ENCODE measurements at regions not wholly inside any gene's neighbourhood (a gene's known extent, or its start where the extent isn't known, plus 50 kb on each side); places are given as distances from the start of the nearest gene placed in this dataset.

DNA sequence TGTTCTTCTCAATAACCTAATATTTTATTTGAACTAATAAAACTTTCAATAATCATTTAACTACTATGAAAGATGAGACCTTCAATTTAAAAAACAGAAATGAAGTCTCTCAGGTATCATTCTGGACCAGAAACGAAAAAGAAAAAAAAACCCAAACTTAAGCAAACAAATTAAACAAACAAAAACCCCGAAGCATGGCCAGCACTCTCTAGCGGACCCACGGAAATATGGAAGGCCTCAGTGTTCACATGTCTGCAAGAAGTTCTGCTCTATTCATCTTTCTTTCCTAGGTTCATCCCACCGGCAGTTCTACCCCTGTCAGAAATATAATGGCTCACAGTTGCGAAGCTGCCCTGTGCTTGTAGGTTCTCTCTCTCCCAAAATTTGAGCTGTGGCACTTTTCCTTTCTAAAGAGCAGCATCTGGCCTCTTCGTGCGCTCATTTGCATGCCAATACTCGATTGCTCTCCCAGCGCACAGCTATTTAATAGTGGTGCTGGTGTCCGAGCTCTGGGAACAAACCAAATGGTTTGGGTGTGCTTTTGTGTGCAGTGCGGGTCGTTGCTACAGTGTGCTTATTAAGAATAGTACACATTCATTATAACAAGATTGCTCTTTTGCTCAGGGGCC, 129.0 kb upstream of the ZEB2 start:
- TF ChIP-seq, protein P1, sequence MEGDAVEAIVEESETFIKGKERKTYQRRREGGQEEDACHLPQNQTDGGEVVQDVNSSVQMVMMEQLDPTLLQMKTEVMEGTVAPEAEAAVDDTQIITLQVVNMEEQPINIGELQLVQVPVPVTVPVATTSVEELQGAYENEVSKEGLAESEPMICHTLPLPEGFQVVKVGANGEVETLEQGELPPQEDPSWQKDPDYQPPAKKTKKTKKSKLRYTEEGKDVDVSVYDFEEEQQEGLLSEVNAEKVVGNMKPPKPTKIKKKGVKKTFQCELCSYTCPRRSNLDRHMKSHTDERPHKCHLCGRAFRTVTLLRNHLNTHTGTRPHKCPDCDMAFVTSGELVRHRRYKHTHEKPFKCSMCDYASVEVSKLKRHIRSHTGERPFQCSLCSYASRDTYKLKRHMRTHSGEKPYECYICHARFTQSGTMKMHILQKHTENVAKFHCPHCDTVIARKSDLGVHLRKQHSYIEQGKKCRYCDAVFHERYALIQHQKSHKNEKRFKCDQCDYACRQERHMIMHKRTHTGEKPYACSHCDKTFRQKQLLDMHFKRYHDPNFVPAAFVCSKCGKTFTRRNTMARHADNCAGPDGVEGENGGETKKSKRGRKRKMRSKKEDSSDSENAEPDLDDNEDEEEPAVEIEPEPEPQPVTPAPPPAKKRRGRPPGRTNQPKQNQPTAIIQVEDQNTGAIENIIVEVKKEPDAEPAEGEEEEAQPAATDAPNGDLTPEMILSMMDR (IDR thresholded peaks at IDR 0.05) = no peak
- TF ChIP-seq POLR2A (IDR thresholded peaks at IDR 0.05) (no peak), EP300 (IDR thresholded peaks at IDR 0.05) (no peak), POLR2AphosphoS5 (IDR thresholded peaks at IDR 0.05) (no peak)
- Histone ChIP-seq H3K9me3 (no peaks in the 10 kb centered on the region), H3K27me3 (no peaks in the 10 kb centered on the region), H3K36me3 (no peaks in the 10 kb centered on the region), H3K27ac (no peak overlapping the region), H3K4me3 (no peak overlapping the region), H3K4me1 (no peaks in the 10 kb centered on the region)
- 84 to 89% methylated on average over 6 to 11 of the region's 13 CpGs for WGBS, 2 donors (ENCODE audit: low coverage in 1 of 2)
- no peak for ATAC-seq

DNA sequence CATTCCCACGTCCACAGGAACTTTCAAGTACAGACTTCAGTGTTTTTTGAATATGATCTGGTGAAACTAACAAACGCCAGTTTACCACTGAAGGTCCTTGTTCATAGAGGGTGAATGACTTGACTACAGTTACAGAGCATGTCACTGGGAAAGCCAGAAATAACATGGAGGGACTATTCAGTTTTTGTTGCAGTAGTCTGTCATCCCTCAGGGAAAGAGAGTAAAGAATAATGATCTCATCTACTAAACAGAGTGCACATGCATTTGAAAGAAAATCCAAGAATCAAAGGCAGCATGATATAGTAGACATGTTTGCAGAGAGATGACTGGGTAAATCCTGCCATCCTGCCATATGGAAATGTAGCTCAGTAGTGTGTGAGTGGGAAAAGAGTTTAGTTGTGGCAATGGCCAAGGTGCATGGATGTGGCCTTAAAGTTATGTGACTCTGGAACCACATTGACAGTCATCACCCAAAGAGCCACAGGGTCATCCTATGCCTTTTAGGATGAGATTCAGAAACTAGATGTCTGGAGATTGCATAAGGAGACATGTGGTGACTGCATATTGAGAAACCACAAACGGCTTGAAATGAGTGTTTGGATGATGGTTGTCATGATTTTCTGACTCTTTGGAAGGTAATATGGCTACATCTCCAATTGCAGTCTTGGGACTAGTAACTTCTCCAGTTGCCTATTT, 125.3 kb upstream of the ZEB2 start:
- no peaks in the 10 kb centered on the region for H3K27me3 ChIP-seq
- H3K4me3 ChIP-seq = no peak overlapping the region
- H3K9me3 ChIP-seq = no peaks in the 10 kb centered on the region
- no peak for ATAC-seq
- peaks cover 0 to 11% (median 0%) of the 10 kb centered on the region in 3 donors for H3K4me1 ChIP-seq
- H3K27ac ChIP-seq = no peak overlapping the region
- no peaks in the 10 kb centered on the region for H3K36me3 ChIP-seq
- no peak for TF ChIP-seq POLR2AphosphoS5 (IDR thresholded peaks at IDR 0.05)
- TF ChIP-seq EP300 (IDR thresholded peaks at IDR 0.05) = no peak
- TF ChIP-seq, protein P1 (IDR thresholded peaks at IDR 0.05) = no peak
- TF ChIP-seq POLR2A (IDR thresholded peaks at IDR 0.05) = no peak
- WGBS, 2 donors (ENCODE audit: low coverage in 1 of 2) = 68 to 75% methylated on average over 2 to 3 of the region's 3 CpGs

DNA sequence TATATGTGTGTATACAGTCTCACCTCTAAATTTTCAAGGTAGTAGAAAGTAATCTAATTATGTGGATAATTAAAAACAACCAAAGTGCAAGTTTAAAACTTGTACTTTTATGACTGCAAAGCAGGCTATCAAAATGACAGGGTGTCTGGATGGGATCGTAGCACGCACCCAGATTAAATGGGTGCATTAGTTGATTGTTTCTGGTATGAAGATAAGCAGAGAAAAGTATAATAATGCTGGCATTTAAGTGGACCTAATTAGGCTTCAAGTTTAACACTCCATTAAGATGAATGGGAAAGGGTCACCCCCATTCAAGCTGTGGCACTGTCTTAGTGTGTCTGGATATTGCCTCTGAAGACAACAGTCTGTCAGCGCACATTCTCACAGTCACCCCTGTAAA, 124.6 kb upstream of the ZEB2 start:
- H3K27me3 ChIP-seq = no peaks in the 10 kb centered on the region
- H3K4me1 ChIP-seq = peaks cover 0 to 11% (median 0%) of the 10 kb centered on the region in 3 donors
- TF ChIP-seq POLR2AphosphoS5 (IDR thresholded peaks at IDR 0.05) = no peak
- TF ChIP-seq, protein P1 (IDR thresholded peaks at IDR 0.05) = no peak
- TF ChIP-seq EP300 (IDR thresholded peaks at IDR 0.05) = no peak
- no peak for TF ChIP-seq POLR2A (IDR thresholded peaks at IDR 0.05)
- WGBS, 2 donors (ENCODE audit: low coverage in 1 of 2) = 93 to 97% methylated on average over 3 of the region's 3 CpGs
- no peak overlapping the region for H3K4me3 ChIP-seq
- H3K27ac ChIP-seq = no peak overlapping the region
- H3K9me3 ChIP-seq = no peaks in the 10 kb centered on the region
- no peak for ATAC-seq
- H3K36me3 ChIP-seq = no peaks in the 10 kb centered on the region

DNA sequence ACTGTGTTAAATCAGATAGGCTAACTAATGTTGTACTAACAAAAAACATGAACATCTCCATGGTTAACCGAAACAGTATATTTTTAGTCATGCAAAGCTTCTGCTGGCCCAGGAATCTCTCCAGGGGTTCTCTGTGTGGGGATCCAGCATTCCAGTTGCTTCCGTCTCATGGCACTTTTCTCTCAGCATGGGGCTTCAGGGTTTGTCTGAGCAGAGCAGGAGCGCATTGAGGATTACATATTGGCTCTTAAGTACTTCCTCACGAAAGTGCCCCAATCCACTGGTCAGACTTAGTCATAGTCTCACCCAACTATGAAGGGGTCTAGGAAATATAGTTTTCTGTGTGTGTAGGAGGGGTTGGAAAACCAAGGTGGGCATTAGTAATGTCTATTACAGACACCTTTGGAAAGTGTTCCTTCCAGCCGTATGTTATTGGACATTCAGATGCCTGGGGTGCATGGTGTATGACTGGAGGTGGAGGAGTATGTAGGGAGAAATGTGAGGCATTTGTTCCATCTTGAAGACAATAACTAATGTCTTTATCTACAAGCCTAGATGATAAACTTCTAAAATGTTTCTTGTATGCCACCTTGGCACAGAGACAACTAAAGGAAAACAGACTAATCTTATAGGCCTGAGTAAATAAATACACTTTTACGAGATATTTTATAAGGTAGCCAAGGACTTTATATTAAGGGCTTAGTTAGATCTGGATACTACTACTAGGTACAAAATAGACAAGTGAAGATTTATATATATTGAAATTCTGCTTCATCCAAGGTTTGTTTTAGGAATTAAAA, 123.8 kb upstream of the ZEB2 start:
- Histone ChIP-seq H3K27me3 (no peaks in the 10 kb centered on the region), H3K4me1 (peaks cover 0 to 11% (median 0%) of the 10 kb centered on the region in 3 donors), H3K4me3 (no peak overlapping the region), H3K9me3 (no peaks in the 10 kb centered on the region), H3K36me3 (no peaks in the 10 kb centered on the region), H3K27ac (no peak overlapping the region)
- 90 to 95% methylated on average over 4 to 6 of the region's 6 CpGs for WGBS, 2 donors (ENCODE audit: low coverage in 1 of 2)
- TF ChIP-seq POLR2AphosphoS5 (IDR thresholded peaks at IDR 0.05) (no peak), EP300 (IDR thresholded peaks at IDR 0.05) (no peak), POLR2A (IDR thresholded peaks at IDR 0.05) (no peak)
- TF ChIP-seq, protein P1 (IDR thresholded peaks at IDR 0.05) = no peak
- no peak for ATAC-seq
